HepG2 (cell line): ENCODE measurements at regions not wholly inside any gene's neighbourhood (a gene's known extent, or its start where the extent isn't known, plus 50 kb on each side); places are given as distances from the start of the nearest gene placed in this dataset.

Source experiments
- ATAC-seq: fragments of 200-7000 bp; cut with Tn5 transposase; 3 replicates; pipeline ENCODE4 v1.9.1; 2020; ENCODE audit warnings: mild to moderate bottlenecking, moderate library complexity
- BruUV-seq: library from RNA; stranded (reverse); fragments of 400-500 nt; replicated peaks from 2 replicates; lab custom pipeline; 2021; lab: Mats Ljungman, UMichigan
- CTCF ChIA-PET: fragments of 300-600 bp; formaldehyde crosslinking; extraction: SDS; loops from one replicate; lab custom pipeline; 2021; ENCODE audit warnings: low total read pairs, inconsistent platforms, low intra/inter-chr PET ratio; lab: Yijun Ruan, JAX
- POLR2A ChIA-PET: fragments of 350-600 bp; sonication (Branson Sonifier 250); formaldehyde crosslinking; loops from one replicate; lab custom pipeline; 2020; ENCODE audit warnings: antibody characterized with exemption, inconsistent platforms; lab: Yijun Ruan, JAX
- DNase-seq: peaks from one replicate; pipeline ENCODE4 v3.0.0-alpha.2; 2015; ENCODE audit warnings: low spot score
- FAIRE-seq: peaks from 3 replicates; lab custom pipeline; 2011; peaks lifted over from hg19 to GRCh38; lab: Jason Lieb, UNC
- H2AFZ ChIP-seq: one replicate; pipeline ENCODE4 v1.6.1; 2011; ENCODE audit warnings: low read length, inconsistent platforms
- H3K27ac ChIP-seq: fragments of 300-600 bp; 3 replicates; pipeline ENCODE4 v1.8.0; 2011; ENCODE audit warnings: mixed run types, mild to moderate bottlenecking, mixed read lengths, low read length, inconsistent platforms; ENCODE audit not compliant: insufficient read depth; ENCODE audit errors: extremely low read length
- H3K27me3 ChIP-seq, 2 experiments: fragments of 200-600 bp in 1 of 2; 2 replicates in 1 of 2; 3 replicates in 1 of 2; pipeline versions ENCODE4 v1.6.0 to v1.8.0; 2011; ENCODE audit warnings: low read length in 2 of 2, mild to moderate bottlenecking in 2 of 2, moderate library complexity in 2 of 2, inconsistent platforms in 1 of 2; ENCODE audit not compliant: insufficient read depth in 2 of 2, control insufficient read depth in 1 of 2
- H3K36me3 ChIP-seq, 2 experiments: fragments of 200-600 bp in 1 of 2; replicated peaks in 1 of 2; 2 replicates in 1 of 2; 3 replicates in 1 of 2; pipeline versions ENCODE4 v1.5.1 to v1.8.0; 2011; ENCODE audit warnings: low read length in 2 of 2, inconsistent platforms in 1 of 2; ENCODE audit not compliant: insufficient read depth in 2 of 2, control insufficient read depth in 1 of 2
- H3K4me1 ChIP-seq: 2 replicates; pipeline ENCODE4 v1.5.1; 2012; ENCODE audit warnings: low read length, inconsistent platforms; ENCODE audit not compliant: insufficient read depth
- H3K4me2 ChIP-seq: 2 replicates; pipeline ENCODE4 v1.6.0; 2011; ENCODE audit warnings: low read depth, low read length, inconsistent platforms
- H3K4me3 ChIP-seq, 3 experiments: fragments of 200-600 bp in 1 of 3; sonication (generic), shearing (Covaris generic) in 1 of 3; replicated peaks in 1 of 3; 2 replicates each; pipeline ENCODE4 v1.5.1; 2011 to 2016; ENCODE audit warnings: low read length in 3 of 3, inconsistent platforms in 2 of 3, low read depth in 2 of 3, mild to moderate bottlenecking in 2 of 3, control low read depth in 1 of 3, mixed read lengths in 1 of 3; ENCODE audit not compliant: insufficient read depth in 1 of 3
- H3K79me2 ChIP-seq: one replicate; pipeline ENCODE4 v1.6.1; 2011; ENCODE audit warnings: low read length, inconsistent platforms; ENCODE audit not compliant: insufficient read depth
- H3K9ac ChIP-seq: 2 replicates; pipeline ENCODE4 v1.6.0; 2011; ENCODE audit warnings: mild to moderate bottlenecking, low read depth, low read length, inconsistent platforms; ENCODE audit not compliant: insufficient read depth
- H3K9me3 ChIP-seq: 2 replicates; pipeline ENCODE4 v1.5.1; 2012; ENCODE audit warnings: mild to moderate bottlenecking, low read length
- H4K20me1 ChIP-seq: 2 replicates; pipeline ENCODE4 v1.6.0; 2011; ENCODE audit warnings: inconsistent platforms, mild to moderate bottlenecking, low read length, moderate library complexity; ENCODE audit not compliant: insufficient read depth
- ASH2L ChIP-seq: fragments of 300-600, 200-600 bp; sonication (generic); IDR thresholded peaks from 2 replicates; pipeline ENCODE4 v1.7.0; 2017; ENCODE audit warnings: low read depth, mild to moderate bottlenecking, moderate library complexity, mixed read lengths, low read length; ENCODE audit not compliant: insufficient read length
- ATF1 ChIP-seq: IDR thresholded peaks from 2 replicates; pipeline ENCODE4 v1.6.1; 2016; ENCODE audit warnings: mild to moderate bottlenecking, control low read depth
- HOXA9 ChIP-seq: sonication (generic); formaldehyde crosslinking; IDR thresholded peaks from 2 replicates; pipeline ENCODE4 v1.8.1; 2022; ENCODE audit warnings: missing genetic modification reagents, mild to moderate bottlenecking, moderate library complexity, borderline replicate concordance
- JUNB ChIP-seq: sonication (generic); formaldehyde crosslinking; IDR thresholded peaks from 2 replicates; pipeline ENCODE4 v1.8.0; 2022; ENCODE audit warnings: missing genetic modification reagents, mild to moderate bottlenecking, borderline replicate concordance
- MYPOP ChIP-seq: sonication (generic); formaldehyde crosslinking; IDR thresholded peaks from 2 replicates; pipeline ENCODE4 v1.8.1; 2023; ENCODE audit warnings: mild to moderate bottlenecking, moderate library complexity, missing genetic modification reagents
- ZFP62 ChIP-seq: sonication (generic); formaldehyde crosslinking; IDR thresholded peaks from 2 replicates; pipeline ENCODE4 v1.4.0; 2020; ENCODE audit warnings: missing genetic modification reagents
- ZNF580 ChIP-seq: IDR thresholded peaks from 2 replicates; pipeline ENCODE4 v1.6.1; 2016; ENCODE audit warnings: low read depth, borderline replicate concordance
- WGBS: methylation state at CpG from one replicate; pipeline ENCODE4 v1.1.6; 2017; ENCODE audit warnings: low lambda C conversion rate; 5-methylcytosine and 5-hydroxymethylcytosine counted together
- in situ Hi-C: cut with HindIII; loops from 2 replicates; pipeline ENCODE4 v1.10.0; 2017; ENCODE audit warnings: low pct_unique_long_range_greater_than_20kb; ENCODE audit not compliant: extremely low pct_ligation_motif_present
- intact Hi-C: fragments of 100-400 bp; cut with micrococcal nuclease; formaldehyde crosslinking; loops from one replicate; pipeline ENCODE4 v1.10.0; 2022; ENCODE audit not compliant: unreplicated experiment
- TF ChIP-seq, protein P1 (sequence below), 2 experiments: fragments of 450-650 bp in 1 of 2; sonication (generic) in 1 of 2; formaldehyde crosslinking; IDR thresholded peaks; 2 replicates each; pipeline versions ENCODE4 v1.5.0 to v1.8.0; 2020 to 2022; ENCODE audit warnings: mild to moderate bottlenecking in 1 of 2, missing genetic modification reagents in 1 of 2
- TF ChIP-seq, protein P2 (sequence below): IDR thresholded peaks from 2 replicates; pipeline ENCODE4 v1.6.1; 2016; ENCODE audit warnings: low read depth, control low read depth
- TF ChIP-seq, protein P3 (sequence below): IDR thresholded peaks from 2 replicates; pipeline ENCODE4 v1.6.1; 2016
- TF ChIP-seq, protein P4 (sequence below): sonication (generic); formaldehyde crosslinking; IDR thresholded peaks from 2 replicates; pipeline ENCODE4 v1.4.0; 2020; ENCODE audit warnings: missing genetic modification reagents

DNA sequence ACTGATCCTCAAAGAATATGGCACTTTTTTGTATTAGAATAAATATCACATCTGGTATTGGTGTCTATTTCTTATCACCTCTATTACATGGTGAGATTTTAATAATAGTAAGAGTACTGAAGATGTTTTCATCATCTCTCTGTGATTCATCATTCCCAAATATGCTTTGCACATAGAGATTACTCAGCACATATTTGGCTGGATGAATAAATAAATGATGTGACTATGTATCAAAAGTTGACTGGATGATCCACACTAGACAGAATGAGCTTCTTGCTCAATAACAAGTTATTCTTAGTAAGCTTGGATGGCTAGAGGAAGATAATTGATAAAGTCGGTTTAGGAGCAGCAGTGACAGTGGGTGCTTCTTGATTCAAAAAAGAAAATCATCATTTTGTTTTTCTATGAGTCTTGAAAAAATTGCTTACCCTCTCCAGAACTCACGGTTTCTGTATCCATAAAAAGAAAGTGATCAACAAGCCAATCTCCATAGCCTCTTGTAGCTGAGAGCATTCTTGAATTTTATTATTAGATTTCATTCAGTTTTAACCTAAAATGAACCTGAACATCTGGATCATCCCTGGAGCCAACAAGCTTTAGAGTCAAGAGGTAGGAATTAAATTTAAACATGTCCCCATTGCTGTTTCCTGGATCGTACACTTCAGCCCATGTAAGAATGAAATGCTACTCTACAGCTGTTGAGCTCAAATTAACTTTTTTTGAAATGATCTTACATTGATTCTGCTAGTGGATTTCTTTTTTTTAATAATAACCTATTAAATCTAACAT lies 104.8 kb upstream of the OSTN start:
- Histone ChIP-seq H3K36me3 (no peaks in the 10 kb centered on the region), H3K4me3 (no peak overlapping the region), H3K9ac (no peak overlapping the region), H3K4me2 (no peak overlapping the region), H3K27ac (no peak overlapping the region), H3K79me2 (no peaks in the 10 kb centered on the region), H2AFZ (no peak overlapping the region), H3K27me3 (no peaks in the 10 kb centered on the region), H4K20me1 (no peaks in the 10 kb centered on the region), H3K9me3 (no peaks in the 10 kb centered on the region), H3K4me1 (no peaks in the 10 kb centered on the region)
- 7% methylated on average over 3 of the region's 3 CpGs for WGBS
- ATAC-seq (no peak), DNase-seq (no peak), FAIRE-seq (no peak)
- intact Hi-C loops (no loop called here), in situ Hi-C loops (no loop called here)
- BruUV-seq, result no TSS peak
- POLR2A ChIA-PET, result no interaction called here
- CTCF ChIA-PET, result no interaction called here
- TF ChIP-seq, protein P1, sequence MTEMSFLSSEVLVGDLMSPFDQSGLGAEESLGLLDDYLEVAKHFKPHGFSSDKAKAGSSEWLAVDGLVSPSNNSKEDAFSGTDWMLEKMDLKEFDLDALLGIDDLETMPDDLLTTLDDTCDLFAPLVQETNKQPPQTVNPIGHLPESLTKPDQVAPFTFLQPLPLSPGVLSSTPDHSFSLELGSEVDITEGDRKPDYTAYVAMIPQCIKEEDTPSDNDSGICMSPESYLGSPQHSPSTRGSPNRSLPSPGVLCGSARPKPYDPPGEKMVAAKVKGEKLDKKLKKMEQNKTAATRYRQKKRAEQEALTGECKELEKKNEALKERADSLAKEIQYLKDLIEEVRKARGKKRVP (CRISPR knock-in tag; IDR thresholded peaks at IDR 0.05), result no peak
- TF ChIP-seq JUNB (CRISPR knock-in tag) (no peak), ZFP62 (CRISPR knock-in tag) (no peak), ATF1 (CRISPR knock-in tag) (no peak), ZNF580 (CRISPR knock-in tag) (no peak), HOXA9 (CRISPR knock-in tag) (no peak), MYPOP (CRISPR knock-in tag) (no peak), ASH2L (no peak)
- TF ChIP-seq, protein P2, sequence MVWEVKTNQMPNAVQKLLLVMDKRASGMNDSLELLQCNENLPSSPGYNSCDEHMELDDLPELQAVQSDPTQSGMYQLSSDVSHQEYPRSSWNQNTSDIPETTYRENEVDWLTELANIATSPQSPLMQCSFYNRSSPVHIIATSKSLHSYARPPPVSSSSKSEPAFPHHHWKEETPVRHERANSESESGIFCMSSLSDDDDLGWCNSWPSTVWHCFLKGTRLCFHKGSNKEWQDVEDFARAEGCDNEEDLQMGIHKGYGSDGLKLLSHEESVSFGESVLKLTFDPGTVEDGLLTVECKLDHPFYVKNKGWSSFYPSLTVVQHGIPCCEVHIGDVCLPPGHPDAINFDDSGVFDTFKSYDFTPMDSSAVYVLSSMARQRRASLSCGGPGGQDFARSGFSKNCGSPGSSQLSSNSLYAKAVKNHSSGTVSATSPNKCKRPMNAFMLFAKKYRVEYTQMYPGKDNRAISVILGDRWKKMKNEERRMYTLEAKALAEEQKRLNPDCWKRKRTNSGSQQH (CRISPR knock-in tag), result no peak
- TF ChIP-seq, protein P3, sequence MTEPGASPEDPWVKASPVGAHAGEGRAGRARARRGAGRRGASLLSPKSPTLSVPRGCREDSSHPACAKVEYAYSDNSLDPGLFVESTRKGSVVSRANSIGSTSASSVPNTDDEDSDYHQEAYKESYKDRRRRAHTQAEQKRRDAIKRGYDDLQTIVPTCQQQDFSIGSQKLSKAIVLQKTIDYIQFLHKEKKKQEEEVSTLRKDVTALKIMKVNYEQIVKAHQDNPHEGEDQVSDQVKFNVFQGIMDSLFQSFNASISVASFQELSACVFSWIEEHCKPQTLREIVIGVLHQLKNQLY (CRISPR knock-in tag), result no peak
- TF ChIP-seq, protein P4, sequence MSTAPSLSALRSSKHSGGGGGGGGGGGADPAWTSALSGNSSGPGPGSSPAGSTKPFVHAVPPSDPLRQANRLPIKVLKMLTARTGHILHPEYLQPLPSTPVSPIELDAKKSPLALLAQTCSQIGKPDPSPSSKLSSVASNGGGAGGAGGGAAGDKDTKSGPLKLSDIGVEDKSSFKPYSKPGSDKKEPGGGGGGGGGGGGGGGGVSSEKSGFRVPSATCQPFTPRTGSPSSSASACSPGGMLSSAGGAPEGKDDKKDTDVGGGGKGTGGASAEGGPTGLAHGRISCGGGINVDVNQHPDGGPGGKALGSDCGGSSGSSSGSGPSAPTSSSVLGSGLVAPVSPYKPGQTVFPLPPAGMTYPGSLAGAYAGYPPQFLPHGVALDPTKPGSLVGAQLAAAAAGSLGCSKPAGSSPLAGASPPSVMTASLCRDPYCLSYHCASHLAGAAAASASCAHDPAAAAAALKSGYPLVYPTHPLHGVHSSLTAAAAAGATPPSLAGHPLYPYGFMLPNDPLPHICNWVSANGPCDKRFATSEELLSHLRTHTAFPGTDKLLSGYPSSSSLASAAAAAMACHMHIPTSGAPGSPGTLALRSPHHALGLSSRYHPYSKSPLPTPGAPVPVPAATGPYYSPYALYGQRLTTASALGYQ (CRISPR knock-in tag), result no peak
